Dendritic cell treated with granulocyte-macrophage colony-stimulating factor and Interleukin-4, amounts not matched to agents 40 ng/mL and 50 ng/mL, for 4 days (primary cell): ENCODE measurements at regions not wholly inside any gene's neighbourhood (a gene's known extent, or its start where the extent isn't known, plus 50 kb on each side); places are given as distances from the start of the nearest gene placed in this dataset.
A peak's percentile ranks its signal among the peaks of the same experiment; 100 is the strongest.
"Not testable (repeated sequence)": the region's sequence is repeated elsewhere in the genome, so short reads cannot be mapped to it uniquely, and the experiment has no call there.

Experiments used
- H3K27ac Mint-ChIP-seq: one replicate; pipeline ENCODE4 v1.8.0; 2022; ENCODE audit warnings: mild to moderate bottlenecking, mixed read lengths
- H3K27me3 Mint-ChIP-seq: one replicate; pipeline ENCODE4 v1.8.0; 2022; ENCODE audit warnings: mild to moderate bottlenecking, mixed read lengths
- H3K36me3 Mint-ChIP-seq: one replicate; pipeline ENCODE4 v1.8.0; 2022; ENCODE audit warnings: low read depth, mixed read lengths
- H3K4me1 Mint-ChIP-seq: one replicate; pipeline ENCODE4 v1.8.0; 2022; ENCODE audit warnings: low read depth, mixed read lengths
- H3K4me3 Mint-ChIP-seq: one replicate; pipeline ENCODE4 v1.8.0; 2022; ENCODE audit warnings: mild to moderate bottlenecking, moderate library complexity, mixed read lengths
- H3K9me3 Mint-ChIP-seq: one replicate; pipeline ENCODE4 v1.8.0; 2022; ENCODE audit warnings: mixed read lengths
- intact Hi-C: fragments of 100-400 bp; cut with micrococcal nuclease; formaldehyde crosslinking; loops from one replicate; pipeline ENCODE4 v1.15.0; 2022

GRCh38 chr6:14995966-14996602 is 249.8 kb upstream of the JARID2 start:
- Mint-ChIP-seq H3K9me3 (no peaks in the 10 kb centered on the region), H3K27me3 (no peaks in the 10 kb centered on the region), H3K4me3 (no peak overlapping the region), H3K4me1 (peaks cover 13% of the 10 kb centered on the region), H3K27ac (no peak overlapping the region), H3K36me3 (no peaks in the 10 kb centered on the region)
- intact Hi-C loops: no loop called here

- Mint-ChIP-seq H3K27ac (no peak overlapping the region), H3K36me3 (no peaks in the 10 kb centered on the region), H3K4me3 (no peak overlapping the region), H3K4me1 (peaks cover 13% of the 10 kb centered on the region), H3K27me3 (no peaks in the 10 kb centered on the region), H3K9me3 (no peaks in the 10 kb centered on the region)
- intact Hi-C loops: no loop called here
These were observed 249.0 kb upstream of the JARID2 start for GRCh38 chr6:14996892-14997291.

- intact Hi-C loops: no loop called here
- no peaks in the 10 kb centered on the region for H3K36me3 Mint-ChIP-seq
- H3K27me3 Mint-ChIP-seq: no peaks in the 10 kb centered on the region
- H3K27ac Mint-ChIP-seq: no peak overlapping the region
- no peak overlapping the region for H3K4me3 Mint-ChIP-seq
- H3K4me1 Mint-ChIP-seq: peaks cover 13% of the 10 kb centered on the region
- H3K9me3 Mint-ChIP-seq: no peaks in the 10 kb centered on the region
These were observed 248.4 kb upstream of the JARID2 start for GRCh38 chr6:14997507-14997906.

- no peaks in the 10 kb centered on the region for H3K27me3 Mint-ChIP-seq
- H3K36me3 Mint-ChIP-seq: no peaks in the 10 kb centered on the region
- H3K27ac Mint-ChIP-seq: peak overlapping the region; percentile 50
- no peak overlapping the region for H3K4me3 Mint-ChIP-seq
- H3K9me3 Mint-ChIP-seq: no peaks in the 10 kb centered on the region
- intact Hi-C loops: no loop called here
- peaks cover 13% of the 10 kb centered on the region for H3K4me1 Mint-ChIP-seq
These were observed 246.8 kb upstream of the JARID2 start for GRCh38 chr6:14999106-14999505.

- H3K27me3 Mint-ChIP-seq: no peaks in the 10 kb centered on the region
- H3K4me3 Mint-ChIP-seq: no peak overlapping the region
- H3K4me1 Mint-ChIP-seq: peaks cover 13% of the 10 kb centered on the region
- no peak overlapping the region for H3K27ac Mint-ChIP-seq
- intact Hi-C loops: no loop called here
- H3K36me3 Mint-ChIP-seq: no peaks in the 10 kb centered on the region
- H3K9me3 Mint-ChIP-seq: no peaks in the 10 kb centered on the region
These were observed 244.5 kb upstream of the JARID2 start for GRCh38 chr6:15001326-15001910.

- Mint-ChIP-seq H3K4me3 (no peak overlapping the region), H3K9me3 (no peaks in the 10 kb centered on the region), H3K36me3 (no peaks in the 10 kb centered on the region), H3K27ac (peak overlapping the region; percentile 15), H3K27me3 (no peaks in the 10 kb centered on the region), H3K4me1 (peaks cover 24% of the 10 kb centered on the region)
- intact Hi-C loops: no loop called here
These were observed 237.6 kb upstream of the JARID2 start for GRCh38 chr6:15008269-15008668.

- intact Hi-C loops: loop anchor here (10.0 kb wide), 1 partner anchor 50 kb away; no protein-coding TSS in a partner anchor
- Mint-ChIP-seq H3K9me3 (no peaks in the 10 kb centered on the region), H3K27ac (no peak overlapping the region), H3K36me3 (no peaks in the 10 kb centered on the region), H3K4me1 (peaks cover 53% of the 10 kb centered on the region), H3K27me3 (no peaks in the 10 kb centered on the region), H3K4me3 (no peak overlapping the region)
These were observed 230.9 kb upstream of the JARID2 start for GRCh38 chr6:15014958-15015357.

GRCh38 chr6:15016813-15017212 is 229.1 kb upstream of the JARID2 start:
- H3K36me3 Mint-ChIP-seq: no peaks in the 10 kb centered on the region
- no peak overlapping the region for H3K4me3 Mint-ChIP-seq
- peaks cover 45% of the 10 kb centered on the region for H3K4me1 Mint-ChIP-seq
- peak overlapping the region; percentile 74 for H3K27ac Mint-ChIP-seq
- H3K9me3 Mint-ChIP-seq: no peaks in the 10 kb centered on the region
- intact Hi-C loops: loop anchor here (10.0 kb wide), 1 partner anchor 48 kb away; no protein-coding TSS in a partner anchor
- H3K27me3 Mint-ChIP-seq: no peaks in the 10 kb centered on the region

- intact Hi-C loops: loop anchor here (10.0 kb wide), 1 partner anchor 48 kb away; no protein-coding TSS in a partner anchor
- H3K4me3 Mint-ChIP-seq: peak overlapping the region; percentile 52
These were observed 228.6 kb upstream of the JARID2 start for GRCh38 chr6:15017261-15017660.

GRCh38 chr6:15017803-15018202 is 228.1 kb upstream of the JARID2 start:
- Mint-ChIP-seq H3K36me3 (no peaks in the 10 kb centered on the region), H3K4me1 (peaks cover 49% of the 10 kb centered on the region), H3K27me3 (no peaks in the 10 kb centered on the region), H3K27ac (peak overlapping the region; percentile 74), H3K4me3 (no peak overlapping the region), H3K9me3 (no peaks in the 10 kb centered on the region)
- intact Hi-C loops: loop anchor here (10.0 kb wide), 1 partner anchor 47 kb away; no protein-coding TSS in a partner anchor

More at GRCh38 chr6:15017261-15017660, 228.6 kb upstream of the JARID2 start:
- Mint-ChIP-seq H3K9me3 (no peaks in the 10 kb centered on the region), H3K4me1 (peaks cover 49% of the 10 kb centered on the region), H3K36me3 (no peaks in the 10 kb centered on the region), H3K27me3 (no peaks in the 10 kb centered on the region), H3K27ac (peak overlapping the region; percentile 74)

- Mint-ChIP-seq H3K36me3 (no peaks in the 10 kb centered on the region), H3K9me3 (no peaks in the 10 kb centered on the region), H3K4me1 (peaks cover 34% of the 10 kb centered on the region), H3K4me3 (no peak overlapping the region), H3K27me3 (no peaks in the 10 kb centered on the region), H3K27ac (no peak overlapping the region)
- intact Hi-C loops: no loop called here
These were observed 225.6 kb upstream of the JARID2 start for GRCh38 chr6:15020119-15020770.

- H3K9me3 Mint-ChIP-seq: no peaks in the 10 kb centered on the region
- H3K4me1 Mint-ChIP-seq: peaks cover 34% of the 10 kb centered on the region
- H3K36me3 Mint-ChIP-seq: no peaks in the 10 kb centered on the region
- no peaks in the 10 kb centered on the region for H3K27me3 Mint-ChIP-seq
- no peak overlapping the region for H3K4me3 Mint-ChIP-seq
- no peak overlapping the region for H3K27ac Mint-ChIP-seq
- intact Hi-C loops: no loop called here
These were observed 224.8 kb upstream of the JARID2 start for GRCh38 chr6:15021074-15021473.

- H3K27ac Mint-ChIP-seq, H3K4me3 Mint-ChIP-seq, intact Hi-C loops, H3K9me3 Mint-ChIP-seq, H3K36me3 Mint-ChIP-seq, H3K27me3 Mint-ChIP-seq: not testable (repeated sequence)
- peaks cover 25% of the 10 kb centered on the region for H3K4me1 Mint-ChIP-seq
These were observed 222.9 kb upstream of the JARID2 start for GRCh38 chr6:15023018-15023417.

GRCh38 chr6:15023448-15023847 is 222.4 kb upstream of the JARID2 start:
- Mint-ChIP-seq H3K27me3 (no peaks in the 10 kb centered on the region), H3K4me3 (no peak overlapping the region), H3K4me1 (peaks cover 21% of the 10 kb centered on the region), H3K36me3 (no peaks in the 10 kb centered on the region), H3K27ac (no peak overlapping the region), H3K9me3 (no peaks in the 10 kb centered on the region)
- intact Hi-C loops: no loop called here
